SKM-1 (cell line): ENCODE measurements at regions not wholly inside any gene's neighbourhood (a gene's known extent, or its start where the extent isn't known, plus 50 kb on each side); places are given as distances from the start of the nearest gene placed in this dataset.

Experiments used
- DNase-seq: peaks from one replicate; lab custom pipeline; 2025; ENCODE audit not compliant: unreplicated experiment; lab: John Stamatoyannopoulos, UW

- DNase-seq, result no peak
Observed at GRCh38 chr3:117628823-117629291, 919.3 kb downstream of the TUSC7 start.

- no peak for DNase-seq
Observed at GRCh38 chr3:117629505-117629904, 919.9 kb downstream of the TUSC7 start.

GRCh38 chr3:117630469-117630868, 920.9 kb downstream of the TUSC7 start:
- DNase-seq, result no peak

- DNase-seq, result no peak
Observed at GRCh38 chr3:117630885-117631284, 921.3 kb downstream of the TUSC7 start.

- DNase-seq, result no peak
Observed at GRCh38 chr3:117631781-117632180, 922.2 kb downstream of the TUSC7 start.

- DNase-seq, result no peak
Observed at GRCh38 chr3:117632191-117632590, 922.6 kb downstream of the TUSC7 start.

- no peak for DNase-seq
Observed at GRCh38 chr3:117633207-117633606, 923.6 kb downstream of the TUSC7 start.

- no peak for DNase-seq
Observed at GRCh38 chr3:117637666-117638065, 928.1 kb downstream of the TUSC7 start.

GRCh38 chr3:117644203-117644602, 934.6 kb downstream of the TUSC7 start:
- DNase-seq, result no peak

GRCh38 chr3:117645561-117646242, 936.1 kb downstream of the TUSC7 start:
- DNase-seq, result no peak

- no peak for DNase-seq
Observed at GRCh38 chr3:117647435-117647834, 937.9 kb downstream of the TUSC7 start.

- DNase-seq, result no peak
Observed at GRCh38 chr3:117651246-117651645, 941.7 kb downstream of the TUSC7 start.

GRCh38 chr3:117656391-117656790, 946.8 kb downstream of the TUSC7 start:
- no peak for DNase-seq

GRCh38 chr3:117657278-117657677, 947.7 kb downstream of the TUSC7 start:
- DNase-seq, result no peak

- no peak for DNase-seq
Observed at GRCh38 chr3:117660941-117661817, 951.6 kb downstream of the TUSC7 start.

- DNase-seq, result no peak
Observed at GRCh38 chr3:117661818-117662095, 952.2 kb downstream of the TUSC7 start.

GRCh38 chr3:117665296-117665695, 955.7 kb downstream of the TUSC7 start:
- no peak for DNase-seq

- DNase-seq, result no peak
Observed at GRCh38 chr3:117666325-117666724, 956.7 kb downstream of the TUSC7 start.

- no peak for DNase-seq
Observed at GRCh38 chr3:117666812-117667211, 957.2 kb downstream of the TUSC7 start.

- no peak for DNase-seq
Observed at GRCh38 chr3:117669774-117670173, 960.2 kb downstream of the TUSC7 start.

GRCh38 chr3:117671722-117672318, 962.2 kb downstream of the TUSC7 start:
- no peak for DNase-seq

- DNase-seq, result no peak
Observed at GRCh38 chr3:117674321-117674720, 964.7 kb downstream of the TUSC7 start.
